ENCODE measurements at regions not wholly inside any gene's neighbourhood (a gene's known extent, or its start where the extent isn't known, plus 50 kb on each side); places are given as distances from the start of the nearest gene placed in this dataset.

DNA sequence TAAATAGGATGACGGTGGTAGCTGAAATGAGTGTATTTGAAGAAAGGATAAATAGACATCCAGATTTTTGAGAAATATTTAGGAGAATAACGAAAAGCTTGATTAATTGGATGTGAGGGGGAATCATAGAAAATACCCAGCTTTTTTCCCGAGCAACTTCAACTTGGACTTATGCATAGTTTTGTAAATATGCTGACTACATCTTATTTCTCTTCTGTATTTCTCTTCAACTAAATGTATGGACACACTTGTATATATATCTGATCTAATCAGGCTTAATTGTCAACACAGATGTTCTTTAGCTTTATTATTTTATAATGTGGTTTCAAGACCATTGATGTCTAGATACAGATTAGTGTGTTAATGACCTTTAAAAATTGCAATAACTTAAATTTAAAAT, 685.0 kb downstream of the SLITRK1 start:
- H3K36me3 ChIP-seq (replicated peaks; ENCODE audit: control insufficient read depth, insufficient read depth, low read length): no peaks in the 10 kb centered on the region
- H3K4me3 ChIP-seq (ENCODE audit: insufficient read depth, low read depth, low read length): no peak overlapping the region
- no peak for DNase-seq
- no peaks in the 10 kb centered on the region for H3K27me3 ChIP-seq (ENCODE audit: control insufficient read depth, insufficient read depth, low read length)

DNA sequence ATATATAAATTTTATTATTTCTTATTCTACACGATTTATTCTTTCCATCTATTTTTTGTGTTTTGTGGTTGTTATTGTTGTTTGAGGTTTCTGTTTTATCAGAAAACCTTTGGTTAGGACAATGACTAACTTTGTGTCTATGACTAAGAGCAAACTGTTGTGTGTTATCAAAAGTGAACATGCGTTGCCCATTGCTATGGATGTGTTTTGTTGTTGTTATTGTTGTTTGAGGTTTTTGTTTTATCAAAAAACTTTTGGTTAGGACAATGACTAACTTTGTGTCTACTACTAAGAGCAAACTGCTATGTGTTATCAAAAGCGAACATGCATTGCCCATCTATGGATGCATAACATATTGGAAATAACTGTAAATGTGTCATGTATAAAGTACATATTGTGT, 692.3 kb downstream of the SLITRK1 start:
- Histone ChIP-seq H3K4me3 (ENCODE audit: insufficient read depth, low read depth, low read length) (no peak overlapping the region), H3K36me3 (replicated peaks; ENCODE audit: control insufficient read depth, insufficient read depth, low read length) (no peaks in the 10 kb centered on the region), H3K27me3 (ENCODE audit: control insufficient read depth, insufficient read depth, low read length) (no peaks in the 10 kb centered on the region)
- no peak for DNase-seq

DNA sequence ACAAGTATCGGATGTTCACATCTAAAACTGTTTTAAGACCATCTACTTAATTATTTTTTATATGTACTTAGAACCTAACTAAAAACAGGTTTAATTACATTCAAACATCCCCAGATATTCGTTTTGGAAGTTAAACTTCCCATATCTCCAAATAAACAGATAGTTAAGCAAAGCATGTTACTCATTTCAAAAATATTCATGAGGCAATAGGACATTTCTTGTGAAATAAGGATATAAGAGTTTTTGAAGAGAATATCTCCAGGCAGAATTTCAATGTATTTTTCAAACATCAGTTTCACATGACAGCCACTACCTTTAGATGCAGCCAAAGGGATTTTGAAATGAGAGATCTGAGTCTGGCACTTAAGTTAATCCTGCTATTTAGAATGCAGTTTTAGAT, 697.5 kb downstream of the SLITRK1 start:
- no peaks in the 10 kb centered on the region for H3K36me3 ChIP-seq (replicated peaks; ENCODE audit: control insufficient read depth, insufficient read depth, low read length)
- H3K4me3 ChIP-seq (ENCODE audit: insufficient read depth, low read depth, low read length): no peak overlapping the region
- no peaks in the 10 kb centered on the region for H3K27me3 ChIP-seq (ENCODE audit: control insufficient read depth, insufficient read depth, low read length)
- no peak for DNase-seq

DNA sequence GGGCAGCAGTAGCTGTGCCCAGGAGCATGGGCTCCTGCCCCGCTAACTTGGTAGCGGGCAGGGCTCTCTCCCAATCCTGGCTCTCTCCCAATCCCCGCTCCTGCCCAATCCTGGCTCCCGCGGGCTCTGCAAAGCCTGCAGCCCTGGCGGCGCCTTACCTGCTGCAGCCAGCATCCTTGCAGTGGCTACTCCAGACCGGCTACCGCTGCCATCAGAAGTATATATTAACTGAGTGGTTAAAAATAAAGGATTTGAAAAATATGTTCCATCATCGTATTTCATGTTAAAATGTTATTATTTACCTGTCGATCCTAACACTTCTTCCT, 698.2 kb downstream of the SLITRK1 start:
- H3K36me3 ChIP-seq (replicated peaks; ENCODE audit: control insufficient read depth, insufficient read depth, low read length): no peaks in the 10 kb centered on the region
- H3K4me3 ChIP-seq (ENCODE audit: insufficient read depth, low read depth, low read length): no peak overlapping the region
- DNase-seq: no peak
- no peaks in the 10 kb centered on the region for H3K27me3 ChIP-seq (ENCODE audit: control insufficient read depth, insufficient read depth, low read length)

DNA sequence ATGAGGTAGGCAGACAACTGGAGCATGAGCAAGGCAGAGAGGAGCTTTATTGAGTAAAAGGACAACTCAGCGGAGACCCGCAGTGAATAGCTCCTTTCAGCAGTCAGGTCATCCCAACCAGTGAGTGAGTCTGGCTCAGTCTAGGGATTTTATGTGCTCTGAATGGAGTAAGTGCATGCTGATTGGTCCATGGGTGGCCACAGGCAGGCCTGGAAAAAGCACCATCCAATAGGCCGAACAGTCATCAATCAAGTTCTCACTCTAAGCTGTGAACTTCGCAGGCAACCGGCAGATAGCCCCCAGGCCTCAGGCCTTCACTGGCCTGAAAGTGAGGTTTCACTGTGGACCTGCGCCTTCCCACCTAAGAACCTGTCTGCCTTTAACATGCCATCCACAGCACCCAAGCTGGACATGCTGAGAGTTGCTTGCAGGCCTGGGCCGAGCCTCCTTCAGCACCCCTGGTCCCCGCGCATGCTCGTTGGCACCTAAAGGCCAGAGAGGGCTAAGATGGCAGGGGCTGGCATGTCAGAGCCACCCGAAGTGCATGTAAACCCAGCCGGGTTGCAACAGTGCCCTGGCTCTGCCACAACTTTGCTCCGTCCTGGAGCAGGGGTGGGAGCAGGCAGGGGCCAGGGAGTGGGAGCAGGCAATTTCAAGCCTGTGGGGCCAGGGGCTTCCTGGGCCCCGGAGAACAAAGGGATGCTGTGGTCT, 698.7 kb downstream of the SLITRK1 start:
- no peaks in the 10 kb centered on the region for H3K36me3 ChIP-seq (replicated peaks; ENCODE audit: control insufficient read depth, insufficient read depth, low read length)
- no peaks in the 10 kb centered on the region for H3K27me3 ChIP-seq (ENCODE audit: control insufficient read depth, insufficient read depth, low read length)
- H3K4me3 ChIP-seq (ENCODE audit: insufficient read depth, low read depth, low read length): no peak overlapping the region
- DNase-seq: no peak

DNA sequence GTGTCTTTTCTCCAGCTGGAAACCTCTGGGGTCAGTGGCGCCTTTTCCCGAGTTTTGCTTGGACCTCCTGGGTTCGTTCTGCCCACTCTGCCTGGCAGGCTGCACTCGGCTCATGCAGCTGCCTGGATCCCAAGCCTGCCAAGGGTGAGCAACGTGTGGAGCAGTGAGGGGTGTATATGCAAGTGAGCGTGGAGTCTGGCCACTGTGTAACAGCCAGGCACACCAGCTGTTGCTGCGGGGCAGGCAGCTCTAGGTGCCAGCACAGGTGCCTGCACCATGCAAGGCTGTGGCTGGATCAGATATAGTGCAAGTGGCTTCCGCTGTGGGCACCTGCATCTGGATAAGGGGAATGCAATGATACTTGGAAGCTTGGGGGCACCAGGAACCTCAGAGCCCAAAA, 699.4 kb downstream of the SLITRK1 start:
- H3K36me3 ChIP-seq (replicated peaks; ENCODE audit: control insufficient read depth, insufficient read depth, low read length): no peaks in the 10 kb centered on the region
- no peaks in the 10 kb centered on the region for H3K27me3 ChIP-seq (ENCODE audit: control insufficient read depth, insufficient read depth, low read length)
- DNase-seq: no peak
- H3K4me3 ChIP-seq (ENCODE audit: insufficient read depth, low read depth, low read length): no peak overlapping the region

DNA sequence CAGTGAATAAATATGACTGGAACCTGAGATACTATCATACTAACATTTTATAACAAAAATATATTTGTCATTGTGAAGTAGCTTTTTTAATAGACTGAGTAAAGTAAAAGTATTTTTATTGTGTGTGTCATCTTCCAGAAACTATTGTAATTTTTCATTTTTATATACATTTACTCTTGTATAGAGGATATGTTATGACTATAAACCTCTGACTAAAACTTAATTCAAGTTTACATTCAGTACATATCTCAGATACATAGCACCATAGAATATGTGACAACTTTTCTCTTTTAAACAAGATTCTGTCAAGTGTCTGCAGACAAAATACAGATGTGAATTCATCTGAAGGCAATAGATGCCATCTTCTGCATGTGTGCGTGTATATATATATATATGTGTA, 704.3 kb downstream of the SLITRK1 start:
- Histone ChIP-seq H3K4me3 (ENCODE audit: insufficient read depth, low read depth, low read length) (no peak overlapping the region), H3K27me3 (ENCODE audit: control insufficient read depth, insufficient read depth, low read length) (no peaks in the 10 kb centered on the region), H3K36me3 (replicated peaks; ENCODE audit: control insufficient read depth, insufficient read depth, low read length) (no peaks in the 10 kb centered on the region)
- DNase-seq: no peak

DNA sequence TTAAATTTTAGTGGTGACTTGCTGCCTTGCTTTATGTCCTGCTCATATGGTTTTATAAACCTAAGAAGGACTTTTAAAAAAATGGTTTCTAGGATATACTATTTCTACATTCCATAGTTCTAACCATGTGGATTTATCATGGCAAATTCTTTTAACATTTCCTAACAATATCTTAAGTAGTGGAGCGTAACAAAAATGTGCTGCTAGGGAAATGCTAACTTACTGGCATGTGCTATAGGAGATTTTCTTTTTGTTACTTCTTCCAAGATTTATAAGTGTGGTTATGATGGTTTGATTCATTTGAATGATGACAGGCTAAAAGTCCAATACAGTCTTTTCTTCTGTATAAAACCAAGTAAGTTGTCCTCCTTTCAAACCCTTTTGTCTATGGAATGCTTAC, 713.7 kb downstream of the SLITRK1 start:
- Histone ChIP-seq H3K27me3 (ENCODE audit: control insufficient read depth, insufficient read depth, low read length) (no peaks in the 10 kb centered on the region), H3K36me3 (replicated peaks; ENCODE audit: control insufficient read depth, insufficient read depth, low read length) (no peaks in the 10 kb centered on the region), H3K4me3 (ENCODE audit: insufficient read depth, low read depth, low read length) (no peak overlapping the region)
- DNase-seq: no peak

DNA sequence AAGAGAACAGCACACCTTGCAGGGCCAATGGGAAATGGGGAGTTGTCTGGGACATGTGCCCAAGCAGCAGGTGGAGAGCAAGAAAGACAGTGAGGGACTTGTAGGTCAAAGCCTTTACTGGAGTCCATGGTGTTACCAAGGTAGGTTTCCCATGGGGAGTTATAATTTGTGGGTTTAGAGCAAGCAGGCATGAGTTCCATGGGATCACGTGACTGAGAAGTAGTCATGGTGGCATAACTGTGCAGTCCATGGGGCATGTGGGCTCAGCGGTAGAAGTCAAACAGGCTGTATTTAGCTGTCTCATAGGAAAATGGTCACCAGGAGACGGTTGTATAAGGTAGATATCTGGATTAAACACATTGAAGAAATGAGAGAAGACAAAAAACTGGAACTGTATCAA, 715.1 kb downstream of the SLITRK1 start:
- DNase-seq: no peak
- Histone ChIP-seq H3K4me3 (ENCODE audit: insufficient read depth, low read depth, low read length) (no peak overlapping the region), H3K27me3 (ENCODE audit: control insufficient read depth, insufficient read depth, low read length) (no peaks in the 10 kb centered on the region), H3K36me3 (replicated peaks; ENCODE audit: control insufficient read depth, insufficient read depth, low read length) (no peaks in the 10 kb centered on the region)

DNA sequence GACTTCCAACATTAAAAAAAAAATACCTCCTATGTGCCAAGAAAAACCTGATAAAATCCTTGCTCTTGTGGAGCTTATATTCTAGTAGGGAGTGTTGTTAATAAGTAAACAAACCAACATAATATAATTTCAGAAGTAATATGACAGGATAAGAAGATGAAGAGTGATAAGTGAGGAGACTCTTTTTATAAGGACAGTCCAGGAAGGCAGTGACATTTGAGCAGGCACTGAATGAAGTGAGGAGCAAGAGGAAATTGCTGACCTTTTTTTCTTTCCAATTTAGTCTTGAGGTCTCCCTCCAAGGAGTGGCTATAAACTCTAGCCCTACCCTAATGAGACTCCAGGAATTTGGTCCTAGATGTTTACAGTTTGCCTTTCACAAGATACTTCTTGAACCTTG, 715.7 kb downstream of the SLITRK1 start:
- Histone ChIP-seq H3K36me3 (replicated peaks; ENCODE audit: control insufficient read depth, insufficient read depth, low read length) (no peaks in the 10 kb centered on the region), H3K27me3 (ENCODE audit: control insufficient read depth, insufficient read depth, low read length) (no peaks in the 10 kb centered on the region), H3K4me3 (ENCODE audit: insufficient read depth, low read depth, low read length) (no peak overlapping the region)
- no peak for DNase-seq

DNA sequence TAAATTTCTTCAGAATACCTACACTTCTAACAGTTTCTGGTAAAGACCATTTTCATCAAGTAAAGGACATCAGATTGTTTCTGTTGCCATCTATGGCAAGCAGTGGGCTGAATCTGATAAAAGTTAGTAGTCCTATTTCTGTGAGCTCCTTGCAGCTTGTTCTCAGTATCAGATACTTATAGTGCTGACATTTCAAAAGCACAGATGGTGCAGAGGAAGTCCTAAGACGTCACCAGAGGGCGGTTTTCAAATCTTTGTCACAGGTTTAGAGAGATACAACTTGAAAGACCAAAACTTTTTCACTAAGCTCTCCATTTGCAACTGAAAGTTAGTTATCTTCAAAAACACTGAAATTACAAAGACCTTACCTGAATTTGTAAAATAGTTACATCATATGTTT, 719.8 kb downstream of the SLITRK1 start:
- no peak overlapping the region for H3K4me3 ChIP-seq (ENCODE audit: insufficient read depth, low read depth, low read length)
- DNase-seq: no peak
- H3K36me3 ChIP-seq (replicated peaks; ENCODE audit: control insufficient read depth, insufficient read depth, low read length): no peaks in the 10 kb centered on the region

DNA sequence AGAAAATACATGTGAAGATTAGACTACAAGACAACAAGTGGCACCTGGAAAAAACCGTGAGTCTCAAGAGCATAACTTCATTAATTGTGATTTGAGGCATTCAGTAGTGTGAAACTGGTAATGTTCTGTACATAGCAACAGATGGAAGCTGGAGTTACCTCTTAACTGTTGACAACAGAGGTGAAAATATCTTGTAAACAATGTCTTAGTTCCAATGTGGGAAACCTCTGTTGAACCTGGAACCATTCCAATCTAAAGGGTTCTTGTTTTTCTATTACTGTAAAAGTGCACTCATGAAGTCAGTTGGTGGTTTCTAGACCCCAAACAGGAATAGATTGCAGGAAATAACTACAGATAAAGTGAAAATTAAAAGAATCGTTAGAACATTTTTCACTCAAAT, 728.4 kb downstream of the SLITRK1 start:
- no peak for DNase-seq
- Histone ChIP-seq H3K4me3 (ENCODE audit: insufficient read depth, low read depth, low read length) (no peak overlapping the region), H3K36me3 (replicated peaks; ENCODE audit: control insufficient read depth, insufficient read depth, low read length) (no peaks in the 10 kb centered on the region), H3K27me3 (ENCODE audit: control insufficient read depth, insufficient read depth, low read length) (no peaks in the 10 kb centered on the region)

More for the DNA sequence above, 719.8 kb downstream of the SLITRK1 start:
- H3K27me3 ChIP-seq (ENCODE audit: control insufficient read depth, insufficient read depth, low read length): no peaks in the 10 kb centered on the region

DNA sequence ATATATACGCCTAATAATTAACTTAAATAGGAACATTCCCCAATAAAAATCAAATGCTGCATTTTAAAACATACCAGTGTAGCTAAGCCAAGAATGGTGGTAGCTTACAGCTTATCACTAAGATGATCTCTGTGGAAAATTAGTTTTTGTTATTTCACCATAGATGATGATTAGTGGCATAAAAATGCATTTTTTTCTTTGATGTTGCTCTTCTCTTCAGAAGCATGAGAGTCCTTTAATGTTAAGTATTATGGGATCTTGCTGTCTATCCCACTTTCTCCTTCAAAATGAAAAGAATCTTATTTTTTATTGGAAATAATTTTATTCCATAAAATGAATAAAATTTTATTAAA, 731.0 kb downstream of the SLITRK1 start:
- H3K27me3 ChIP-seq (ENCODE audit: control insufficient read depth, insufficient read depth, low read length): no peaks in the 10 kb centered on the region
- no peak for DNase-seq

DNA sequence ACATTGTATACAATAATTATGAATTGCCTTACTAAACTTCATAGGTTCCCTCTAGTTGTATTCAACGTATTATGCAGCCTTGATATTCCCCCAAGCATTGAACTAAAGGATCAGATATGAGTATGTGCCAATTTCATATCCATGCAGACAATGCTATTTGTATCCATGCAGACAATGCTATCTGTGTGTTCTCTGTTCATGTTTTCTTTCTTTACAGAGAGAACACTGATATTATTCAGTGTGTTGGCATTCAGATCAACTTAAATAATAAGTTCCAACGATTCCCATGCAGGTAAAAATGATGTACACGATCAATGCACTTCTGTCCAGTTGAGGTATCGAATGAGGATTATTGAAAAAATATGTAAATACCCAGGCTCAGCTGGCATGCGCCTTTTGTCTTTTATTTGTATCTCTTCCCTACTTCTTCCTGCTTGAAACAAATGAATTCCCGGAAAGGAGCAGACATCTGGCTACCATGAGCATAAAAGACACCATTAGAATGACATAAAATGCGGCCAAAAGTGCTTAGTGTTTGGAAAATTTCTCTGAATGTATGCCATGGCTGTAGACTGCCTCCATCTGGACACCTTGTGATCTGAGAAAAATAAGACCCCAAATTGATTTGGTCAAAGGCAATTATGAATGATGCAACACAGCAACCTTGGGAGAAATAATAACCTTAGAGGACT, 731.5 kb downstream of the SLITRK1 start:
- Histone ChIP-seq H3K27me3 (ENCODE audit: control insufficient read depth, insufficient read depth, low read length) (no peaks in the 10 kb centered on the region), H3K36me3 (replicated peaks; ENCODE audit: control insufficient read depth, insufficient read depth, low read length) (no peaks in the 10 kb centered on the region), H3K4me3 (ENCODE audit: insufficient read depth, low read depth, low read length) (no peak overlapping the region)
- no peak for DNase-seq

More for the DNA sequence above, 731.0 kb downstream of the SLITRK1 start:
- Histone ChIP-seq H3K36me3 (replicated peaks; ENCODE audit: control insufficient read depth, insufficient read depth, low read length) (no peaks in the 10 kb centered on the region), H3K4me3 (ENCODE audit: insufficient read depth, low read depth, low read length) (no peak overlapping the region)

DNA sequence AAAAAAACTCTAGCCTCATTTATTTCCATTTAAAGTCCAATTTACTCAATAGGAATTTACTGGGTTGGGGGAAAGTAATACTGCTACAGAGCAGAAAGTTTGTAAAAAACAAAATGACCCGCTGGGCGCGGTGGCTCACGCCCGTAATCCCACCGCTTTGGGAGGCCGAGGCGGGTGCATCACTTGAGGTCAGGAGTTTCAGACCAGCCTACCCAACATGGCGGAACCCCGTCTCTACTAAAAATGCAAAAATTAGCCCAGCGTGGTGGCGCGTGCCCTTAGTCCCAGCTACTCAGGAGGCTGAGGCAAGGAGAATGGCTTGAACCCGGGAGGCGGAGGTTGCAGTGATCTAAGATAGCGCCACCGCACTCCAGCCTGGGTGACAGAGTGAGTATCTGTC, 745.6 kb downstream of the SLITRK1 start:
- DNase-seq: no peak
- no peaks in the 10 kb centered on the region for H3K27me3 ChIP-seq (ENCODE audit: control insufficient read depth, insufficient read depth, low read length)
- no peak overlapping the region for H3K4me3 ChIP-seq (ENCODE audit: insufficient read depth, low read depth, low read length)

DNA sequence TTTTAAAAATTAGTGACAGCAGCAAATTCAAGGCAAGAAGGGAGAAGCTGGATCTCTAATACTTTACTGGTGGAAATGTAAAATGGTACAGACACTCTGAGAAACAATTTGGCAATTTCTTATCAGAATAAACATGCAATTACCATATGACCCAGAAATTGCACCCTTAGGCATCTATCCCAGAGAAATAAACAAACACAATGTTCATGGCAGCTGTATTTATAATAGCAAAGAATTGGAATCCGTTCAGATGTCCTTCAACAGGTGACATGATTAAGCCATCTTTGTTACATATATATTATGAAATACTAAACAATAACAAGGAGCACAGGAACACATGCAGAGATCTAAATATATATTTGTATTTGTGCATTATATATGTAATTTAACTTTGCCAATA, 756.5 kb downstream of the SLITRK1 start:
- H3K27me3 ChIP-seq (ENCODE audit: control insufficient read depth, insufficient read depth, low read length): no peaks in the 10 kb centered on the region
- H3K36me3 ChIP-seq (replicated peaks; ENCODE audit: control insufficient read depth, insufficient read depth, low read length): no peaks in the 10 kb centered on the region
- no peak overlapping the region for H3K4me3 ChIP-seq (ENCODE audit: insufficient read depth, low read depth, low read length)
- DNase-seq: no peak

More for the DNA sequence above, 745.6 kb downstream of the SLITRK1 start:
- no peaks in the 10 kb centered on the region for H3K36me3 ChIP-seq (replicated peaks; ENCODE audit: control insufficient read depth, insufficient read depth, low read length)

Measured in H7 (cell line).